Brain microvascular endothelial cell (primary cell): ENCODE measurements at regions not wholly inside any gene's neighbourhood (a gene's known extent, or its start where the extent isn't known, plus 50 kb on each side); places are given as distances from the start of the nearest gene placed in this dataset.

Experiments
- DNase-seq: peaks from one replicate; pipeline ENCODE4 v3.0.0-alpha.2; 2020
- H3K27ac ChIP-seq: fragments of 250-450 bp; sonication (Bioruptor Pico); 2 replicates; pipeline ENCODE4 v1.5.1; 2020; ENCODE audit warnings: mild to moderate bottlenecking, moderate library complexity
- H3K27me3 ChIP-seq: fragments of 250-450 bp; sonication (Bioruptor Pico); replicated peaks from 2 replicates; pipeline ENCODE4 v1.5.1; 2020; ENCODE audit warnings: mild to moderate bottlenecking
- H3K36me3 ChIP-seq: fragments of 250-450 bp; sonication (Bioruptor Pico); replicated peaks from 2 replicates; pipeline ENCODE4 v1.5.1; 2020; ENCODE audit warnings: mild to moderate bottlenecking
- H3K4me3 ChIP-seq: 2 replicates; pipeline ENCODE4 v1.5.1; 2011; ENCODE audit warnings: low read depth, mild to moderate bottlenecking, control low read depth, low read length, moderate library complexity
- in situ Hi-C: cut with HindIII; loops from 2 replicates; pipeline ENCODE4 v1.10.0; 2017; ENCODE audit warnings: low sequenced_read_pairs, low pct_ligation_motif_present
- TF ChIP-seq, protein P1 (sequence below): IDR thresholded peaks from 2 replicates; pipeline ENCODE4 v1.5.1; 2011; ENCODE audit warnings: low read depth, mild to moderate bottlenecking, moderate library complexity, low read length, control low read depth, inconsistent platforms; ENCODE audit errors: missing control alignments

DNA sequence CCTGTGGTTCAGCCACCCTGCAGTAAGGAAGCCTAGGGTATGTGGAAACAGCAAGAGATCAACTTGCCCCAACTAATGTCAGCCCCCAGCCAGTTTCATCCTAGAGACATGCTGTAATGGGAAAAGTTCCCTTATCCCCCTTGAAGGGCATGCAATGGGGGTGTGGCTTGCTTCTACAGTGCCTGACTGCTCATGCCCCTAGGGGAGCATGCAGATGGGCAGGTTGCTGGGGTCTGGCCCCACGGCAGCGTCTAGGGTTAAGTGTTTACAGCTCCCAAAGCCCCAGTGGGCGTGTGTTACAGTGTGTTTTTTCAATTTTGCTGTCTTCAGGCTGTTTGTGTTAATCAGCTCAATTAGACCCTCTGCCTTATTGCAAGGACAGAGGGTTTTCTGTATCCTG, 1105.9 kb downstream of the AMY1C start:
- Histone ChIP-seq H3K27ac (no peak overlapping the region), H3K4me3 (no peak overlapping the region), H3K36me3 (no peaks in the 10 kb centered on the region), H3K27me3 (no peaks in the 10 kb centered on the region)
- TF ChIP-seq, protein P1, sequence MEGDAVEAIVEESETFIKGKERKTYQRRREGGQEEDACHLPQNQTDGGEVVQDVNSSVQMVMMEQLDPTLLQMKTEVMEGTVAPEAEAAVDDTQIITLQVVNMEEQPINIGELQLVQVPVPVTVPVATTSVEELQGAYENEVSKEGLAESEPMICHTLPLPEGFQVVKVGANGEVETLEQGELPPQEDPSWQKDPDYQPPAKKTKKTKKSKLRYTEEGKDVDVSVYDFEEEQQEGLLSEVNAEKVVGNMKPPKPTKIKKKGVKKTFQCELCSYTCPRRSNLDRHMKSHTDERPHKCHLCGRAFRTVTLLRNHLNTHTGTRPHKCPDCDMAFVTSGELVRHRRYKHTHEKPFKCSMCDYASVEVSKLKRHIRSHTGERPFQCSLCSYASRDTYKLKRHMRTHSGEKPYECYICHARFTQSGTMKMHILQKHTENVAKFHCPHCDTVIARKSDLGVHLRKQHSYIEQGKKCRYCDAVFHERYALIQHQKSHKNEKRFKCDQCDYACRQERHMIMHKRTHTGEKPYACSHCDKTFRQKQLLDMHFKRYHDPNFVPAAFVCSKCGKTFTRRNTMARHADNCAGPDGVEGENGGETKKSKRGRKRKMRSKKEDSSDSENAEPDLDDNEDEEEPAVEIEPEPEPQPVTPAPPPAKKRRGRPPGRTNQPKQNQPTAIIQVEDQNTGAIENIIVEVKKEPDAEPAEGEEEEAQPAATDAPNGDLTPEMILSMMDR, result no peak
- DNase-seq, result no peak
- in situ Hi-C loops, result no loop called here

DNA sequence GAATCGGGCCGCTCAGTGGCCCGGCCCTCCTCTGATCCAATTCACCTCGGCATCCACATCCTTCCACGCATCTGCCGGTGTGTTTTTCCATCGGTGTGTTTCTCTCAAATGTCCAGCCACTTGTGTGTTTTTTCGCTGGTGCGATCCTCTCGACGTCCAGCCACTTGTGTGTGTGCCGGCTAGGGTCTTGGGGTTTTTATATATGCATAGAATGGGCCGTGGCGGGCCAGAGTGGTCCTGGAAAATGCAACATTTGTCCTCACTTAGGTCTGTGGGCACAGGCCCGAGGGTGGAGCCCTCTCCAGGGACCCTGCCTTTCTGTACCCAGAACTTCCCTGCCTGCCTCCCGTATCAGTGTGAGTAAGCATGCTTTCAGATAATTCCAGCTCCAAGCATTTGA, 1106.4 kb downstream of the AMY1C start:
- TF ChIP-seq, protein P1, result no peak
- Histone ChIP-seq H3K36me3 (no peaks in the 10 kb centered on the region), H3K4me3 (no peak overlapping the region), H3K27ac (no peak overlapping the region), H3K27me3 (no peaks in the 10 kb centered on the region)
- peak; percentile 1 for DNase-seq
- in situ Hi-C loops, result no loop called here

DNA sequence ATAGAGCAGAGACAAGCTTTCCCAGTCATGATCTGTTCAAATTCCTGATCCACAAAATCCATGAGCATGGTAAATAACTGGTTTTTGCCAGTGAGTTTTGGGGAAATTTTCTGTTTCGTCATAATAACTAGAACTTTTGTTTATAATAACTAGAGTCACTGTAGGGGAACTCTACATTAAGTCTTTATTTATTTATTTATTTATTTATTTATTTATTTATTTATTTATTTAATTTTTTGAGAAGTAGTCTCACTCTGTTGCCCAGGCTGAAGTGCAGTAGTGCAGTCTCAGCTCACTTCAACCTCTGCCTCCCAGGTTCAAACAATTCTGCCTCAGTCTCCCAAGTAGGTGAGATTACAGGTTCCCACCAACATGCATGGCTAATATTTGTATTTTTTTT, 1106.8 kb downstream of the AMY1C start:
- Histone ChIP-seq H3K4me3 (no peak overlapping the region), H3K27me3 (no peaks in the 10 kb centered on the region), H3K27ac (no peak overlapping the region), H3K36me3 (no peaks in the 10 kb centered on the region)
- in situ Hi-C loops, result no loop called here
- TF ChIP-seq, protein P1, result no peak
- DNase-seq, result no peak

DNA sequence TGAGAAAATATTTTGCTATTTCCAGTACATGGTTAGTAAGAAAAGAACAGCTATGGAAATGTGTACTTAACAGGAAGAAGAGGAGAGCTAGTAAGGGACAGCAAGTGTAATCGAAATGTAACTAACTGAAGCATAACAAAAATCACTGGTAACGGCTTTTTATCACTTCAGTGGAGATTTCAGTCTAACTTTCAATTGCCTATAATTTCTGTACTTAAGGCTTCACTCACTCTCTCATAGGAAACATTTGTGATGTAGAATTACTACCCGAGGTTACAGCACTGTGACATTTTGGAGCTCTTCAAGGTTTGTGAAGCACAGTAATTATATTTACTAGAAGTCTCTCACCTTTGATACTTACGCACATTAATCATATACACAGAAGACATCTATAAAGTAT, 1119.1 kb downstream of the AMY1C start:
- H3K27ac ChIP-seq, result no peak overlapping the region
- no peak for DNase-seq
- in situ Hi-C loops, result no loop called here
- no peak overlapping the region for H3K4me3 ChIP-seq
- no peaks in the 10 kb centered on the region for H3K27me3 ChIP-seq
- no peaks in the 10 kb centered on the region for H3K36me3 ChIP-seq
- TF ChIP-seq, protein P1, result no peak

DNA sequence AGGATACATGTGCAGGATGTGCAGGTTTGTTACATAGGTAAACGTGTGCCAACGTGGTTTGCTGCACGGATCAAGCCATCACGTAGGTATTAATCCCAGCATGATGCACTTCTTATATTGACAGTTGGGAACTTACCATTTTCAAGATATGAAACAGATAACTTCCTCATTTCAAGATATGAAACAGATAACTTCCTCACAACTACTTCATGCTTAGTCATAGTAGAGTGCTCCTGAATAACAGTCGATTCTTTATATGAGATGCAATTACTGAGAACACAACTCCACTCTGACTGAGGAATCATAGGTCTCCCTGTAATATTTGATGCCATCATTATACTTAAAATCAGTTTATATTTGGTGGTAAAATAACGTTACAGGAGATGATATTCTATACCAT, 1124.3 kb downstream of the AMY1C start:
- DNase-seq, result no peak
- no peaks in the 10 kb centered on the region for H3K27me3 ChIP-seq

DNA sequence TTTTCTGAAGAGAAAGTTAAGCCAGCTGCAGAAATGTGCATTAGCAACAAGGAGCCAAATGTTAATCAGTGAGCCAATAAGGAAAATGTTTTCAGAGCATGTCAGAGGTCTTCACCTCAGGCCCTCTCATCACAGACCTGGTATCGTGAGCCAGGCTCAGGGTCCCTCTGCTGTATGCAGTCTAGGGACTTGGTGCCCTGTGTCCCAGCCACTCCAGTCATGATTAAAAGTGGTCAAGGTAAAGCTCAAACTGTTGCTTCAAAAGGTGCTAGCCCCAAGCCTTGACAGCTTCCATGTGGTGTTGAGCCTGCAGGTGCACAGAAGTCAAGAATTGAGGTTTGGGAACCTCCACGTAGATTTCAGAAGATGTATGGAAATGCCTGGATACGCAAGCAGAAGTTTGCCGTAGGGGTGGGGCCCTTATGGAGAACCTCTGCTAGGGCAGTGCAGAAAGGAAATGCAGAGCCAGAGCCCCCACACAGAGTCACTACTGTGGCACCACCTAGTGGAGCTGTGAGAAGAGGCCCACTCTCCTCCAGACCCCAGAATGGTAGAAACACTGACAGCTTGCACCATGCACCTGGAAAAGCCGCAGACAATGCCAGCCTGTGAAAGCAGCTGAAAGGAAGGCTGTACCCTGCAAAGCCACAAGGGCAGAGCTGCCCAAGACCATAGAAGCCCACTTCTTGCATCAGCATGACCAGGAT, 1128.7 kb downstream of the AMY1C start:
- no peak overlapping the region for H3K4me3 ChIP-seq
- TF ChIP-seq, protein P1, result peak; percentile 53
- no peak for DNase-seq
- no peaks in the 10 kb centered on the region for H3K36me3 ChIP-seq
- H3K27ac ChIP-seq, result no peak overlapping the region
- no peaks in the 10 kb centered on the region for H3K27me3 ChIP-seq
- in situ Hi-C loops, result no loop called here

More for the DNA sequence above, 1124.3 kb downstream of the AMY1C start:
- TF ChIP-seq, protein P1, result no peak
- in situ Hi-C loops, result no loop called here
- H3K36me3 ChIP-seq, result no peaks in the 10 kb centered on the region
- H3K27ac ChIP-seq, result no peak overlapping the region
- H3K4me3 ChIP-seq, result no peak overlapping the region
